KMS-11 (cell line): ENCODE measurements at regions not wholly inside any gene's neighbourhood (a gene's known extent, or its start where the extent isn't known, plus 50 kb on each side); places are given as distances from the start of the nearest gene placed in this dataset.

Experiments
- H2AFZ ChIP-seq: fragments of 200-600 bp; sonication (generic); 2 replicates; pipeline ENCODE4 v1.6.1; 2016; ENCODE audit warnings: antibody characterized with exemption, mixed run types, low read depth
- H3K27ac ChIP-seq: fragments of 200-600 bp; sonication (generic); 2 replicates; pipeline ENCODE4 v1.6.1; 2016; ENCODE audit warnings: mild to moderate bottlenecking, mixed run types
- H3K27me3 ChIP-seq: fragments of 200-600 bp; sonication (generic); 2 replicates; pipeline ENCODE4 v1.6.1; 2017; ENCODE audit warnings: mild to moderate bottlenecking, low read depth, mixed run types, moderate library complexity; ENCODE audit not compliant: insufficient read depth
- H3K36me3 ChIP-seq: fragments of 200-600 bp; sonication (generic); 2 replicates; pipeline ENCODE4 v1.6.1; 2017; ENCODE audit warnings: mild to moderate bottlenecking, mixed run types; ENCODE audit not compliant: insufficient read depth
- H3K4me1 ChIP-seq: fragments of 200-600 bp; sonication (generic); 2 replicates; pipeline ENCODE4 v1.6.1; 2016; ENCODE audit warnings: mild to moderate bottlenecking, low read depth, mixed run types; ENCODE audit not compliant: poor library complexity, severe bottlenecking
- H3K4me2 ChIP-seq: fragments of 200-600 bp; sonication (generic); 2 replicates; pipeline ENCODE4 v1.7.0; 2016; ENCODE audit warnings: mild to moderate bottlenecking, mixed run types
- H3K4me3 ChIP-seq: fragments of 200-600 bp; sonication (generic); IDR thresholded peaks from 2 replicates; pipeline ENCODE4 v1.6.1; 2017; ENCODE audit warnings: low read depth, low read length, mixed read lengths; ENCODE audit not compliant: insufficient read depth
- H3K79me2 ChIP-seq: fragments of 200-600 bp; sonication (generic); 2 replicates; pipeline ENCODE4 v1.6.1; 2016; ENCODE audit warnings: low read depth, mixed run types; ENCODE audit not compliant: insufficient read depth
- H3K9ac ChIP-seq: fragments of 200-600 bp; sonication (generic); 2 replicates; pipeline ENCODE4 v1.6.1; 2016; ENCODE audit warnings: mild to moderate bottlenecking, mixed run types
- H4K20me1 ChIP-seq: fragments of 200-600 bp; sonication (generic); 2 replicates; pipeline ENCODE4 v1.6.1; 2016; ENCODE audit warnings: mild to moderate bottlenecking, mixed run types; ENCODE audit not compliant: insufficient read depth
- TF ChIP-seq, protein P1 (sequence below): fragments of 200-600 bp; sonication (generic); conservative IDR thresholded peaks from 2 replicates; pipeline ENCODE4 v1.6.1; 2017; ENCODE audit warnings: low read depth, mild to moderate bottlenecking, antibody characterized with exemption, low read length, moderate library complexity, mixed read lengths

DNA sequence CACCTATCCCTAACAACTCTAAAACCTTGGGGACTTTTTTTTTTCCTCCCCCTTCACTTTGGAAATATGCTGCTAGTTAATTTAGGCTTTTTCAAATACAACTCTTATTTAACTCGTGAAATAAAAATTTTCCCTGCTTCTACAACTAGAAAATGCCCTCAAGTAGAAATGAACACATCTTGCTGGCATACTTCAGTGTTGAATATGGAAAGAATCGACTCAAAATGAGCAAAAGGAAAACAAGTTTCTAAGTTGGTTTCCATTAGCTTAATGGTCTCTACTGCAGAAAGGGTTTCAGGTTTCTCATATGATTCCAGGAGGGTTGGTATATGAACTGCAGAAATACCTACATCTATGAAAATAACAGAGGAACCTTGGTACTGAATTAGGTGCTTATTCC, 118.3 kb upstream of the TMTC1 start:
- H3K79me2 ChIP-seq = no peaks in the 10 kb centered on the region
- no peak overlapping the region for H3K27ac ChIP-seq
- no peak overlapping the region for H3K4me3 ChIP-seq
- no peaks in the 10 kb centered on the region for H3K36me3 ChIP-seq
- no peak overlapping the region for H3K4me2 ChIP-seq
- H2AFZ ChIP-seq = no peak overlapping the region
- no peaks in the 10 kb centered on the region for H3K4me1 ChIP-seq
- H3K27me3 ChIP-seq = no peaks in the 10 kb centered on the region
- TF ChIP-seq, protein P1, sequence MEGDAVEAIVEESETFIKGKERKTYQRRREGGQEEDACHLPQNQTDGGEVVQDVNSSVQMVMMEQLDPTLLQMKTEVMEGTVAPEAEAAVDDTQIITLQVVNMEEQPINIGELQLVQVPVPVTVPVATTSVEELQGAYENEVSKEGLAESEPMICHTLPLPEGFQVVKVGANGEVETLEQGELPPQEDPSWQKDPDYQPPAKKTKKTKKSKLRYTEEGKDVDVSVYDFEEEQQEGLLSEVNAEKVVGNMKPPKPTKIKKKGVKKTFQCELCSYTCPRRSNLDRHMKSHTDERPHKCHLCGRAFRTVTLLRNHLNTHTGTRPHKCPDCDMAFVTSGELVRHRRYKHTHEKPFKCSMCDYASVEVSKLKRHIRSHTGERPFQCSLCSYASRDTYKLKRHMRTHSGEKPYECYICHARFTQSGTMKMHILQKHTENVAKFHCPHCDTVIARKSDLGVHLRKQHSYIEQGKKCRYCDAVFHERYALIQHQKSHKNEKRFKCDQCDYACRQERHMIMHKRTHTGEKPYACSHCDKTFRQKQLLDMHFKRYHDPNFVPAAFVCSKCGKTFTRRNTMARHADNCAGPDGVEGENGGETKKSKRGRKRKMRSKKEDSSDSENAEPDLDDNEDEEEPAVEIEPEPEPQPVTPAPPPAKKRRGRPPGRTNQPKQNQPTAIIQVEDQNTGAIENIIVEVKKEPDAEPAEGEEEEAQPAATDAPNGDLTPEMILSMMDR = no peak
- H4K20me1 ChIP-seq = no peaks in the 10 kb centered on the region
- no peak overlapping the region for H3K9ac ChIP-seq

DNA sequence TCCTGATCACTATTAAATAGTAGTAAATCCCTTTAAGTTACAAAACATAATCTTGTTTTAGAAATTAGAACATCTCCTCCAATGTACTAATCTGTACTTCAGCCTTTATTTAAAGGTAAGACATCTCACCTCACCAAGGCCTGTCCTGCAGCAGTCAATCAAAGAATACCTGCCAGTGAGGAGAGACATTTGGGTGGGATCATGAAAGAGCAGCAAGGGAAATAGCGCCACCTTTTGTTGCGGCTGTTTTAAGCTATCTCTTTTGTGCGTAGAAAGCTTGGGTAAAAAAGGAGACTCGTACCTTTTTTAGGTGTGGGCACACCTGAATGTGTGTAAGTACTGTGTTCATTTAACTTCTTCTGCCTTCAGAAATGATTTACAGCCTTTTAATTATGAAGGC, 117.8 kb upstream of the TMTC1 start:
- no peak overlapping the region for H3K4me3 ChIP-seq
- no peak overlapping the region for H2AFZ ChIP-seq
- H3K36me3 ChIP-seq = no peaks in the 10 kb centered on the region
- H3K79me2 ChIP-seq = no peaks in the 10 kb centered on the region
- H3K4me2 ChIP-seq = no peak overlapping the region
- TF ChIP-seq, protein P1 = no peak
- H3K4me1 ChIP-seq = no peaks in the 10 kb centered on the region
- no peaks in the 10 kb centered on the region for H4K20me1 ChIP-seq
- no peak overlapping the region for H3K27ac ChIP-seq
- no peak overlapping the region for H3K9ac ChIP-seq
- no peaks in the 10 kb centered on the region for H3K27me3 ChIP-seq

DNA sequence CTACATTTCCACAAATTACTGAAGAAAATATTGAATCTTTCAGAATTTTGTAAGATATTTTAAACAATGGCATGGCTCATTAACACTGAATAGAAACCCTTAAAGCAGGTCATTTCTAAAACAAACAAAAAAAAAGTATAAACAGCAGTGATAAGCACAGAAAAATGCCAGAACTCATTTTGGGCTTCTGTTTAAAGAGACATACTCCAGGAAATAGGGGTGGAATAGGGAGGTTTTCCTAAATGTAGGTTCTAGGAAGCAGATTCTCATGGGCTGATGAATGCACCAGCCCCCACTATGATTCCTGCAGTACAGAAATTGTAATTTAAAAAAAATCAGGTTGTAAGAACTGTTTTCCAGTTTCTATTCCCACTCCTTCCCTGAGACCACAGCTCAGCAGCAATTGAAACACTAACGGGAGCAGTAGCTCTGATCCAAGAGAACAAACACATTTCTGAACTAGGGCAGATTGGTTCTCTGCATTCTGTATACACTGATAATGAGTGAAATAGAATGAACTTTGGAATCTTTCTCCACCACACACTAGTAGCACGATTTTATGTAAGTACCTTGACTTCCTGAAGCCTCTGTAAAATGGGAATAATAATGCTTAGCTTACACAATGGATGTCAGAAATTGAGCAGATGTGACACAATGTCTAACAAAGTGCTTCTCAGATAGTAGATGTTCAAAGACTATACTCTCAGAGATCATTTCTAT, 115.6 kb upstream of the TMTC1 start:
- no peak overlapping the region for H3K4me3 ChIP-seq
- H3K27ac ChIP-seq = no peak overlapping the region
- H3K4me2 ChIP-seq = no peak overlapping the region
- H4K20me1 ChIP-seq = no peaks in the 10 kb centered on the region
- no peaks in the 10 kb centered on the region for H3K79me2 ChIP-seq
- no peak overlapping the region for H3K9ac ChIP-seq
- no peaks in the 10 kb centered on the region for H3K36me3 ChIP-seq
- TF ChIP-seq, protein P1 = no peak
- H3K27me3 ChIP-seq = no peaks in the 10 kb centered on the region
- no peak overlapping the region for H2AFZ ChIP-seq
- H3K4me1 ChIP-seq = no peaks in the 10 kb centered on the region

DNA sequence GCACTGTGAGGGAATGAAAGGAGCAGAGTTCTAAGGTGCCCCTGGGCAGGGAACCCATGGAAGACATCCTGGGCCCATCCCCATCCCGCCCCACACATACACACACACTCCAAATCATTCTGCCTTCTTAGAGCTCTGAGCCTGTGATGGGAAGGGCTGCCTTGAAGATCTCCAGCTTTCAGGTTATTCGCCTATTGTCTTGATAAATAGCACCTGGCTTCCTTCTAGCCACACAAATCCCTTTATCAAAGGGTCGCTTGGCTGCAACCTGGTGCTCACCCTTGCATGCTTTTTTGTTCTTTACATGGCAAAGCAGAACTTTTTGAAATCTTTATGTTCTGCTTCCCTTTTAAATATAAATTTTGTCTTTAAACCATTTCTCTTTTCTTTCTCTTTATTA, 112.2 kb upstream of the TMTC1 start:
- no peak overlapping the region for H3K9ac ChIP-seq
- TF ChIP-seq, protein P1 = no peak
- H3K27me3 ChIP-seq = no peaks in the 10 kb centered on the region
- H3K36me3 ChIP-seq = no peaks in the 10 kb centered on the region
- H2AFZ ChIP-seq = no peak overlapping the region
- no peaks in the 10 kb centered on the region for H3K4me1 ChIP-seq
- H3K4me3 ChIP-seq = no peak overlapping the region
- H3K4me2 ChIP-seq = no peak overlapping the region
- no peak overlapping the region for H3K27ac ChIP-seq
- H3K79me2 ChIP-seq = no peaks in the 10 kb centered on the region
- H4K20me1 ChIP-seq = no peaks in the 10 kb centered on the region
